NCI-H1048 (cell line): ENCODE measurements at regions not wholly inside any gene's neighbourhood (a gene's known extent, or its start where the extent isn't known, plus 50 kb on each side); places are given as distances from the start of the nearest gene placed in this dataset.

ENCODE experiments used
- DNase-seq: peaks from one replicate; lab custom pipeline; 2025; lab: John Stamatoyannopoulos, UW

GRCh38 chr4:58553679-58554078 lies 1443.5 kb upstream of the IGFBP7 start:
- no peak for DNase-seq

DNA sequence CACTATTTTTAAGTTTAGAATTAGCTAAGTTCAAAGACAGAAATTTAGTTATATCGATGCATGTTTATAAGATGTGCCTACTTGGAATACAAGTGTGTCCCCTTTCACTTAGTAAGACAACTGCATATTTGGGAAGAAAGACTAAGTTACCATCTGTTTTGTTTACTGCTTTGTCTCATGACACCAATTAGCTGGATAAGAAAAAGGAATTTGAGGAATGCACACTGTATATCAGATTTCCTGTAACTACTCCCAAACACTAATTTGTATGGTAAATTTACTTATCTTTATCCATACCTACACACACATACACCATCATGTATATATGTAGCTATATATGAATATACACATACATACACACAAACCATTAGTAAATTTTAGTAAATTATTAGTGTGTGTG lies 1442.8 kb upstream of the IGFBP7 start:
- no peak for DNase-seq

DNA sequence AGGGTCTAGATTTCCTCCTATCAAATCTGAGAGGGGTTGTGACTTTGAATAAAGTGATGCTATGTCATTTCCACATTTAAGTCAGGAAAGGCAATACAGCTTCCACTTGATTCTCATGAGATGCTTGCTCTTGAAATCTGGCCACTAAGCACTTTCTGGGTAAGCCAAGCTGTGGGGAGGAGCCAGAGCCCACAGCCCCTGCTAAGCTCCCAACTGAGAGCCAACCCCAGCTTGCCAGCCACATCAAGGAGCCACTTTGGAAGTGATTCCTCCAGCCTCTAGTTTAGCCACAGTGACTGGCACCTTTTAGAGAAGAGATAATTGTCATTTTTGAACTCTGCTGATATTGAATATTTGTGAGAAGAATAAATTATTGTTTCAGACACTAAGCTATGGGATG lies 1441.5 kb upstream of the IGFBP7 start:
- DNase-seq, result no peak

- DNase-seq, result no peak
Observed at GRCh38 chr4:58543465-58543864, 1433.3 kb upstream of the IGFBP7 start.

- DNase-seq, result no peak
Observed at GRCh38 chr4:58541926-58542325, 1431.7 kb upstream of the IGFBP7 start.

DNA sequence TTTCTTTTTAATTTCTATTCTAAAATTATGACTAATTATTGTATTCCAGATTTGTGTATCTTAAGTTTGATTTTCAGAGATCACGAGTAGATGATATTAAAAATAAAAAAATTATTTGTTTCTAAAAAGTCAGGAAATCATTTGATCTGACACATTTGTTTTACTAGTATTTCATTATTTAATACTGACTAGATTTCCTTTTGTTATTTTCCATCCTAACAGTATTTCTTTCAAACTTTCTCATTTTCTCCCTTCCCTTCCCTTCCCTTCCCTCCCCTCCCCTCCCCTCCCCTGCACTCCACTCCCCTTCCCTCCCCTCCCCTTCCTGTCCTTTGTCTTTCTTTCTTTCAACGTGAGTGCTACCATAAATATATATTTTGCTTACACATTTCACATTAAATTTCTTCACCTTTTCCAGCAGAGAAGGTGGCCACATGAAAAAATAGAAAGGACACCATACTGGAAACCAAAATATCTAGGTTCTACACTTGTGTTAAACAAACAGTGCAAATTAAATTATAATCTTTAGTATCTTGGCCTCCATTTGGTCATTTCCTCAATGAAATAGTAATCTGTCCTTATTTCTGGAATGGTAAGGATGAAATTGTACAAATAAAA lies 1412.7 kb upstream of the IGFBP7 start:
- DNase-seq, result no peak

DNA sequence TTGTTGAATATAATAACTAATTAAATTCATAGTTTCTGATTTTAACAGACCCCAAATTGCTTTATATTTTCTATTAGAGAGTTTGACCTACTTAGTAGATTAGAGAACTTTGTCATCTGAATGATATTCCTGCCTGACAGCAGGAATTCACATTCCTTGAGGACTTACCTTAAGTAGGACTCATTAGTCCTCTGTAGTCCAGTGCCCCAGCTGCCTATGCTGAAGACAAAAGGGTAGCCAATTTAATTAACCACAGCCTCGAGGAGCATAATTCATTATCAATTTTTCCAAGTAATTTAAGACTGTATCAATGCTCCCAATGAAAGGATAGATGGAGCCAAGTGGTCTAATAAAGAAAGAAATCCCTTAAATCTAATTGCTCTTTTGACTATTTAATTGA lies 1405.0 kb upstream of the IGFBP7 start:
- DNase-seq, result no peak

GRCh38 chr4:58514299-58514698 lies 1404.1 kb upstream of the IGFBP7 start:
- no peak for DNase-seq

- no peak for DNase-seq
Observed at GRCh38 chr4:58510652-58511051, 1400.5 kb upstream of the IGFBP7 start.

- no peak for DNase-seq
Observed at GRCh38 chr4:58507079-58507478, 1396.9 kb upstream of the IGFBP7 start.

GRCh38 chr4:58502839-58503238 lies 1392.7 kb upstream of the IGFBP7 start:
- no peak for DNase-seq

DNA sequence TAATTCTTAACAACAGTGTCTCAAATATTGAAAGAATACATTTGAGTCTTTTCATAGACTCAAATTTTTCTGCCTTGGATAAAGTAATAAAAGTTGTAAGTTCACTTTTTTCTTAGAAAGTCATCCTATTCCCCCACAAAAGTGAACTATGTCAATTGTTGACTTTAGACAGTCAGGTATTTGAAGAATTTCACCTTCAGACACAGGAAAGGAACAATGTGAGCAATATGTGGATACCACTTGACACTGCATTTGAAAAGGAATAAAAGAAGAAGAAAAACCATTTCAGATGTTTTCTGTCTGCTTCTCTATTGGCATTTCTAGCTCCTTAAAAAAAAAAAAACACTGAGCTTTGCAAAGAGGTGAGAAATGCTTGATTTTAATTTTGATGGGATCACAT lies 1389.0 kb upstream of the IGFBP7 start:
- DNase-seq, result no peak

GRCh38 chr4:58491620-58492019 lies 1381.4 kb upstream of the IGFBP7 start:
- DNase-seq, result no peak

GRCh38 chr4:58477950-58478349 lies 1367.8 kb upstream of the IGFBP7 start:
- DNase-seq, result no peak

- no peak for DNase-seq
Observed at GRCh38 chr4:58477513-58477912, 1367.3 kb upstream of the IGFBP7 start.

GRCh38 chr4:58475097-58475496 lies 1364.9 kb upstream of the IGFBP7 start:
- DNase-seq, result no peak

GRCh38 chr4:58465031-58465430 lies 1354.8 kb upstream of the IGFBP7 start:
- no peak for DNase-seq

- DNase-seq, result no peak
Observed at GRCh38 chr4:58456727-58457384, 1346.7 kb upstream of the IGFBP7 start.

GRCh38 chr4:58453956-58454355 lies 1343.8 kb upstream of the IGFBP7 start:
- DNase-seq, result no peak

- no peak for DNase-seq
Observed at GRCh38 chr4:58451707-58452106, 1341.5 kb upstream of the IGFBP7 start.

- DNase-seq, result no peak
Observed at GRCh38 chr4:58435871-58436270, 1325.7 kb upstream of the IGFBP7 start.

DNA sequence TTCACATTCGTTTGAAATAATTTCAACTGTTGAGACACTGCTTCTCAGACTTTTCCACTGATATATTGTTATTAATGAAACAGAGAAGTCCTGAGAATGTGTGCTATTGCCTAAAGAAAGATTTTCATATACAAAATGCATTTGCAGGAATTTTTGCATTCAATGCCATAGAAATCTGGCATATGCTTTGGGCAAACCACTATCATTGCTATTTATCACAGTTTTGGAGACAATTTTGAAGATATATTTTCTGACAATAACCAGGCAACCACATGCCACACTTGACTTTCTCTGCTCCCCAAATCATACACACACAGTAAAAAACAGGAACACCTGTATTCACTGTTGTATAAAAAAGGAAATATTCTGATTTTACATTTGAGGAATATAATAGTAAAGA lies 1303.7 kb upstream of the IGFBP7 start:
- DNase-seq, result no peak

- no peak for DNase-seq
Observed at GRCh38 chr4:58411904-58412303, 1301.7 kb upstream of the IGFBP7 start.

DNA sequence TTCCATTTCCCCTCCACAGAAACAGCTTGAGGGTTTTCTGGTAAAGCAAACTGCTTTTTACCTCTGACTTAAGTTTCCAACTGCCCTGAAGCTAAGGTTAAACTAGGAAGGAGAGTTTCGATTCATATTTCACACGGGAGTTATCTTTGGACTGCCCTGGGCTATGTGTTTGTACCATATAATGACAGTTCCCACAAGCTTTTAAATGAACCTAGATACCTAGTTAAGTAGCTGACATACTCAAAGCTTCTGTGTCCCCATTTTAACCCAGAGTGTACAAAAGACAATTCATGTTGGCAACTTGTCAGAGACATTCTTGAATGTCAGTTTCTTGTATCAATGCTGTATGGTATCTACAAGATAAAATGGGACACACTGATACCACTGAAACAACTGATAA lies 1296.6 kb upstream of the IGFBP7 start:
- no peak for DNase-seq
